ENCODE measurements at regions not wholly inside any gene's neighbourhood (a gene's known extent, or its start where the extent isn't known, plus 50 kb on each side); places are given as distances from the start of the nearest gene placed in this dataset.

DNA sequence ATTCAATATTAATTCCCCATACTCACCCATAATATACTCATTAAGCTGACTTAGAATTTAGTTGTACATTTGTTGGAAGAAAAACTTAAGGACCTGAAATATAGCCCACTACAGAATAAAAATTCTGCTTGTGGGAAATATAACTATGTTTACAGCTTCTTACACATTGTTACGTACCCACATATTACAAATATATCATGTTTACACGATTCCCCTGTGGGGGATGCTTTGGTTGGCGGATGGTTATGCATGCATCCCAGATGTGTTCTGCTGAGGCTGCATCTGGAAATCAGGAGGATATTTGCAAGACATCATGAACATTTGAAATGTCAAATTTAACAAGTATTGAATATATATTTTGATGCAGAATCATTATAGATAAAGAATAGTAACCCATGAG lies 79.5 kb upstream of the KL start:
- Histone ChIP-seq H3K4me1 (no peaks in the 10 kb centered on the region), H3K36me3 (no peaks in the 10 kb centered on the region), H3K9me3 (peaks cover 0 to 10% (median 3%) of the 10 kb centered on the region in 4 donors), H3K27me3 (no peaks in the 10 kb centered on the region), H3K4me3 (no peak overlapping the region), H3K27ac (no peak overlapping the region)
- TF ChIP-seq, protein P1, sequence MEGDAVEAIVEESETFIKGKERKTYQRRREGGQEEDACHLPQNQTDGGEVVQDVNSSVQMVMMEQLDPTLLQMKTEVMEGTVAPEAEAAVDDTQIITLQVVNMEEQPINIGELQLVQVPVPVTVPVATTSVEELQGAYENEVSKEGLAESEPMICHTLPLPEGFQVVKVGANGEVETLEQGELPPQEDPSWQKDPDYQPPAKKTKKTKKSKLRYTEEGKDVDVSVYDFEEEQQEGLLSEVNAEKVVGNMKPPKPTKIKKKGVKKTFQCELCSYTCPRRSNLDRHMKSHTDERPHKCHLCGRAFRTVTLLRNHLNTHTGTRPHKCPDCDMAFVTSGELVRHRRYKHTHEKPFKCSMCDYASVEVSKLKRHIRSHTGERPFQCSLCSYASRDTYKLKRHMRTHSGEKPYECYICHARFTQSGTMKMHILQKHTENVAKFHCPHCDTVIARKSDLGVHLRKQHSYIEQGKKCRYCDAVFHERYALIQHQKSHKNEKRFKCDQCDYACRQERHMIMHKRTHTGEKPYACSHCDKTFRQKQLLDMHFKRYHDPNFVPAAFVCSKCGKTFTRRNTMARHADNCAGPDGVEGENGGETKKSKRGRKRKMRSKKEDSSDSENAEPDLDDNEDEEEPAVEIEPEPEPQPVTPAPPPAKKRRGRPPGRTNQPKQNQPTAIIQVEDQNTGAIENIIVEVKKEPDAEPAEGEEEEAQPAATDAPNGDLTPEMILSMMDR (IDR thresholded peaks at IDR 0.05): no peak
- TF ChIP-seq POLR2AphosphoS5 (IDR thresholded peaks at IDR 0.05) (no peak), EP300 (IDR thresholded peaks at IDR 0.05) (no peak), POLR2A (IDR thresholded peaks at IDR 0.05) (no peak)
- intact Hi-C loops (cut with DNase I; ENCODE audit: low total_unique reads): no loop called here
- WGBS, 5 donors: 81 to 95% (median 90%) methylated on average over 3 of the region's 3 CpGs
- DNase-seq: no peak

DNA sequence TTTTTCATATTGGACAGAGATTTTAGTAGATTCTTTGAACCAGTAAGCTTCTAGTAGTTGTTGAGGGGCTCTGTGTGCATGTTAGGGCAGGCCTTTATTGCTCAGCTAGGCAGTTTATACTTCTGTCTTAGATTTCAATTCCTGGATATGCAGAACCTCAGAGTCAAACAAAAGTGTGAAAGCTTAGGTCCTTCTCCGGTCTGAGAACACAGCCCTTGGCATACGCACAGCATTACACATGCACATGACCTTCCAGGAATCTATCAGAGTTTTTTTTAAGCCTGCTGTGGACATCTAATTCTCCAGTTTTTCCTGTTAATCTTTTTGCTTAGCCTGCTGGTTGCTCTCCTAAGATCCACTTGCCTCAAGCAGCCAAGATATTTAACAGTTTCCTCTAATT lies 77.9 kb upstream of the KL start:
- DNase-seq: no peak
- intact Hi-C loops (cut with DNase I; ENCODE audit: low total_unique reads): no loop called here
- Histone ChIP-seq H3K4me1 (no peaks in the 10 kb centered on the region), H3K27ac (no peak overlapping the region), H3K9me3 (peaks cover 0 to 10% (median 3%) of the 10 kb centered on the region in 4 donors), H3K27me3 (no peaks in the 10 kb centered on the region), H3K36me3 (no peaks in the 10 kb centered on the region), H3K4me3 (no peak overlapping the region)
- TF ChIP-seq EP300 (IDR thresholded peaks at IDR 0.05) (no peak), POLR2A (IDR thresholded peaks at IDR 0.05) (no peak), POLR2AphosphoS5 (IDR thresholded peaks at IDR 0.05) (no peak)
- TF ChIP-seq, protein P1 (IDR thresholded peaks at IDR 0.05): no peak
- WGBS, 5 donors: 70 to 90% (median 81%) methylated on average over 2 of the region's 2 CpGs

DNA sequence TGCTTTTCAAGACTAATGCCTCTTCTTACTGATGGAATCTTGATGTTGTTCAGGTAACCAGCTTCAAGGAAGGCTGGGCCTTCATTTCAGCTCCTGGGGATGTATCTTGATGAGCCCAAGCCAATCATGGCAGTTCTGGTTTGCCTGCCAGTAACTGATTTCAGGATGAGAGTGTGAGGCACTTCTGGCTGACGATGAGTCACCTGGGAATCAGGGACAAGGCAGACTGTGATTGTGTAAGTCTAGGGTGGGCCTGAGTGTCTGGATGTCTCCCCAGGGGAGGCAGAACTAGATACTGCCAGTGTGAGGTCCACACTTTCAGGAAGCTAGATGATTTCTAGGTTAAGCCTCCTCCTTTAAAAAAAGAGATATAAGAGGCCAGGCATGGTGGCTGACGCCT lies 77.3 kb upstream of the KL start:
- Histone ChIP-seq H3K27ac (no peak overlapping the region), H3K27me3 (no peaks in the 10 kb centered on the region), H3K9me3 (peaks cover 0 to 10% (median 3%) of the 10 kb centered on the region in 4 donors), H3K4me3 (no peak overlapping the region), H3K36me3 (no peaks in the 10 kb centered on the region), H3K4me1 (no peaks in the 10 kb centered on the region)
- TF ChIP-seq POLR2A (IDR thresholded peaks at IDR 0.05) (no peak), EP300 (IDR thresholded peaks at IDR 0.05) (no peak), POLR2AphosphoS5 (IDR thresholded peaks at IDR 0.05) (no peak)
- TF ChIP-seq, protein P1 (IDR thresholded peaks at IDR 0.05): no peak
- 92 to 100% (median 95%) methylated on average over 2 of the region's 2 CpGs for WGBS, 5 donors
- DNase-seq: no peak
- intact Hi-C loops (cut with DNase I; ENCODE audit: low total_unique reads): no loop called here

DNA sequence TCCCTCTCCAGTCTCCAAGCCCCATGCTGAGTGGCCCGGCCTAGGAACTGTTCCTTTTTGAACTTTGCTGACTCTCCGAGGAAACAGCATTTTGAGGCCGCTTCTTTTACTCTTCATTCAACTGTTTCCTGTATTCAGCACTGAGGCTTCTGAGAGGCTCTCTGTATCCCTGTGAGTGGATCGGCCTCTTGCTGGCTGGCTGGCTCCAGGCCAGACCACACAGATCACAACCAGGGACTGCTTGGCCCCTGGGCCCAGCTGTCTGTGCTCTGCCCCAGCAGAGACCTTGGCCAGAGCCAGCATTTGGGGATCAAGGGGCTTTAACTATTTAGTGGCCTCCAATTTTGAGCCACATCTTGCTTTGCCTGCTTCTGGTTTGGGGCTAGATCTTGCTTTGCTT lies 75.6 kb upstream of the KL start:
- TF ChIP-seq POLR2AphosphoS5 (IDR thresholded peaks at IDR 0.05) (no peak), EP300 (IDR thresholded peaks at IDR 0.05) (no peak), POLR2A (IDR thresholded peaks at IDR 0.05) (no peak)
- TF ChIP-seq, protein P1 (IDR thresholded peaks at IDR 0.05): no peak
- Histone ChIP-seq H3K27me3 (no peaks in the 10 kb centered on the region), H3K27ac (no peak overlapping the region), H3K9me3 (peaks cover 0 to 10% (median 3%) of the 10 kb centered on the region in 4 donors), H3K4me1 (no peaks in the 10 kb centered on the region), H3K36me3 (no peaks in the 10 kb centered on the region), H3K4me3 (no peak overlapping the region)
- intact Hi-C loops (cut with DNase I; ENCODE audit: low total_unique reads): no loop called here
- WGBS, 5 donors: 36 to 62% (median 52%) methylated on average over 4 of the region's 4 CpGs
- DNase-seq: peak in 1 of 2 donors; percentile 77
